H1 (cell line): ENCODE measurements at regions not wholly inside any gene's neighbourhood (a gene's known extent, or its start where the extent isn't known, plus 50 kb on each side); places are given as distances from the start of the nearest gene placed in this dataset.

ENCODE experiments used
- BACH1 ChIP-seq: IDR thresholded peaks from 2 replicates; pipeline ENCODE4 v1.6.1; 2012; ENCODE audit warnings: low read length, improper control_type of control experiment
- CHD7 ChIP-seq: fragments of 300-600 bp; sonication (generic); IDR thresholded peaks from 2 replicates; pipeline ENCODE4 v1.7.1; 2012; ENCODE audit warnings: low read length, moderate library complexity, mild to moderate bottlenecking, inconsistent platforms; ENCODE audit not compliant: insufficient replicate concordance
- E2F6 ChIP-seq: IDR thresholded peaks from 2 replicates; pipeline ENCODE4 v1.6.1; 2012; ENCODE audit warnings: inconsistent platforms
- TBP ChIP-seq: IDR thresholded peaks from 2 replicates; pipeline ENCODE4 v1.6.1; 2011; ENCODE audit warnings: low read depth, low read length, improper control_type of control experiment

GRCh38 chr5:67297802-67298532 is 101.4 kb upstream of the CD180 start (continued):
- no peak for TF ChIP-seq CHD7
- no peak for TF ChIP-seq BACH1
- no peak for TF ChIP-seq E2F6
- TF ChIP-seq TBP = no peak
